GM23338 (cell line): ENCODE measurements at regions not wholly inside any gene's neighbourhood (a gene's known extent, or its start where the extent isn't known, plus 50 kb on each side); places are given as distances from the start of the nearest gene placed in this dataset.

Source experiments
- CREB1 ChIP-seq: fragments of 250-450 bp; sonication (Bioruptor Pico); IDR thresholded peaks from 2 replicates; pipeline ENCODE4 v1.5.0; 2020; ENCODE audit warnings: low read depth, mild to moderate bottlenecking, moderate library complexity
- CTCF ChIP-seq, 2 experiments: fragments of 200-600 bp in 1 of 2; sonication (generic) in 1 of 2; conservative IDR thresholded peaks; 2 replicates each; pipeline versions ENCODE4 v1.5.1 to v1.6.1; 2016 to 2017; ENCODE audit warnings: antibody characterized with exemption in 2 of 2, low read depth in 2 of 2, mild to moderate bottlenecking in 2 of 2, moderate library complexity in 1 of 2
- ETS1 ChIP-seq: IDR thresholded peaks from 2 replicates; pipeline ENCODE4 v1.6.1; 2016; ENCODE audit warnings: antibody characterized with exemption
- EZH2 ChIP-seq: fragments of 200-600 bp; sonication (generic); IDR thresholded peaks from one replicate; pipeline ENCODE4 v1.8.0; 2017; ENCODE audit warnings: antibody characterized with exemption, mild to moderate bottlenecking, low read depth; ENCODE audit not compliant: unreplicated experiment
- EZH2phosphoT487 ChIP-seq: fragments of 200-600 bp; sonication (generic); IDR thresholded peaks from one replicate; pipeline ENCODE4 v1.8.1; 2018; ENCODE audit warnings: antibody characterized with exemption; ENCODE audit not compliant: unreplicated experiment
- JUNB ChIP-seq: IDR thresholded peaks from one replicate; pipeline ENCODE4 v1.6.1; 2016; ENCODE audit warnings: antibody characterized with exemption; ENCODE audit not compliant: unreplicated experiment
- NANOG ChIP-seq: IDR thresholded peaks from 2 replicates; pipeline ENCODE4 v1.6.1; 2016; ENCODE audit warnings: antibody characterized with exemption, borderline replicate concordance
- POLR2AphosphoS5 ChIP-seq: IDR thresholded peaks from 2 replicates; pipeline ENCODE4 v1.6.1; 2016; ENCODE audit warnings: antibody characterized with exemption, low read depth
- REST ChIP-seq: IDR thresholded peaks from one replicate; pipeline ENCODE4 v1.6.1; 2018; ENCODE audit warnings: antibody characterized with exemption; ENCODE audit not compliant: unreplicated experiment
- STAT1 ChIP-seq: IDR thresholded peaks from one replicate; pipeline ENCODE4 v1.6.1; 2016; ENCODE audit warnings: antibody characterized with exemption; ENCODE audit not compliant: unreplicated experiment
- ZNF114 ChIP-seq: fragments of 250-450 bp; sonication (Bioruptor Pico); IDR thresholded peaks from 2 replicates; pipeline ENCODE4 v1.5.0; 2020; ENCODE audit warnings: mild to moderate bottlenecking, moderate library complexity
- ZNF331 ChIP-seq: fragments of 250-450 bp; sonication (Bioruptor Pico); IDR thresholded peaks from 2 replicates; pipeline ENCODE4 v1.5.0; 2020; ENCODE audit warnings: low read depth, mild to moderate bottlenecking, moderate library complexity
- ZNF462 ChIP-seq: fragments of 250-450 bp; sonication (Bioruptor Pico); IDR thresholded peaks from 2 replicates; pipeline ENCODE4 v1.5.0; 2020; ENCODE audit warnings: mild to moderate bottlenecking, moderate library complexity

- TF ChIP-seq EZH2 (no peak), CTCF (conservative IDR thresholded peaks at IDR 0.05; ENCODE audit: low read depth in 2 of 2) (no peak), POLR2AphosphoS5 (no peak), JUNB (no peak), EZH2phosphoT487 (no peak), REST (no peak), STAT1 (no peak), NANOG (no peak), CREB1 (CRISPR knock-in tag) (no peak), ZNF331 (CRISPR knock-in tag) (no peak), ZNF114 (CRISPR knock-in tag) (no peak), ETS1 (no peak), ZNF462 (CRISPR knock-in tag) (no peak)
These were observed 188.1 kb upstream of the XYLT1 start for GRCh38 chr16:17658881-17659280.
